Coronary artery (tissue), 2 donors: ENCODE measurements at regions not wholly inside any gene's neighbourhood (a gene's known extent, or its start where the extent isn't known, plus 50 kb on each side); places are given as distances from the start of the nearest gene placed in this dataset.

Source experiments
- DNase-seq: peaks from one replicate; pipeline ENCODE4 v3.0.0-alpha.2; 2017; ENCODE audit warnings: low spot score
- H3K27ac ChIP-seq, 2 donors: fragments of 200-600 bp; sonication (generic); one replicate each; pipeline ENCODE4 v1.5.1; 2016 to 2019
- H3K4me3 ChIP-seq: fragments of 200-600 bp; sonication (generic); 2 replicates; pipeline ENCODE4 v1.5.1; 2016; ENCODE audit warnings: mild to moderate bottlenecking, moderate library complexity
- CTCF ChIP-seq: fragments of 200-600 bp; sonication (generic); IDR thresholded peaks from one replicate; pipeline ENCODE4 v1.5.1; 2019; ENCODE audit warnings: antibody characterized with exemption

GRCh38 chr15:31455499-31455898, 128.9 kb downstream of the KLF13 start:
- DNase-seq, result no peak
- Histone ChIP-seq H3K4me3 (no peak overlapping the region), H3K27ac (no peak overlapping the region)
- no peak for TF ChIP-seq CTCF

- no peak overlapping the region for H3K4me3 ChIP-seq
- peak; percentile 67 for DNase-seq
- peak overlapping the region; percentile 39 to 58 for H3K27ac ChIP-seq
- TF ChIP-seq CTCF, result no peak
These were observed 129.9 kb downstream of the KLF13 start for GRCh38 chr15:31456354-31457060.

GRCh38 chr15:31457161-31457560, 130.5 kb downstream of the KLF13 start:
- Histone ChIP-seq H3K27ac (peak overlapping the region; percentile 39 to 58), H3K4me3 (no peak overlapping the region)
- no peak for TF ChIP-seq CTCF
- DNase-seq, result peak; percentile 49

- Histone ChIP-seq H3K27ac (peak overlapping the region; percentile 25 to 58), H3K4me3 (no peak overlapping the region)
- TF ChIP-seq CTCF, result no peak
- DNase-seq, result peak; percentile 70
These were observed 131.2 kb downstream of the KLF13 start for GRCh38 chr15:31457631-31458526.

GRCh38 chr15:31458596-31459399, 132.2 kb downstream of the KLF13 start:
- no peak for TF ChIP-seq CTCF
- Histone ChIP-seq H3K4me3 (no peak overlapping the region), H3K27ac (no peak overlapping the region)
- DNase-seq, result peak; percentile 35

- no peak overlapping the region for H3K27ac ChIP-seq
- H3K4me3 ChIP-seq, result no peak overlapping the region
- no peak for TF ChIP-seq CTCF
- DNase-seq, result no peak
These were observed 132.7 kb downstream of the KLF13 start for GRCh38 chr15:31459400-31459748.
